ENCODE measurements at regions not wholly inside any gene's neighbourhood (a gene's known extent, or its start where the extent isn't known, plus 50 kb on each side); places are given as distances from the start of the nearest gene placed in this dataset.
"Not testable (repeated sequence)": the region's sequence is repeated elsewhere in the genome, so short reads cannot be mapped to it uniquely, and the experiment has no call there.

DNA sequence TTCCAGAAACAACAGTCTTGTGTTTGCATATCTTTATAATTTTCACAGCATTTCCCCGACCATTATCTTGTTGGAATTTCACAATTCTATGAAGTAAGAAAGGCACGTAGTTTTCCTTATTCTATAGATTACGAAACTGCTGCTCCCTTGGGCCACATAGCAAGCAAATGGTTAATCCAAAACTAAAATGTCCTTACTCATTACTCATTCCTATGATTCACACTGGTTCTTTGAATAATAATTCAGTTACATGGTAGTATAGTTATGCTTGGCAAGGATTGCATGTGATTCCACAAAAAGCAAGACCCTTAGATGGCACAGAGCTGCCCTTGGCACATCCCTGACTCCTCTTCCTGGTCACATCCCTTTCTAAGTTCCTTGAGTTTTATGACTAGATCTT lies 51.2 kb downstream of the OR13H1 start:
- DNase-seq (ENCODE audit: low spot score), result no peak

DNA sequence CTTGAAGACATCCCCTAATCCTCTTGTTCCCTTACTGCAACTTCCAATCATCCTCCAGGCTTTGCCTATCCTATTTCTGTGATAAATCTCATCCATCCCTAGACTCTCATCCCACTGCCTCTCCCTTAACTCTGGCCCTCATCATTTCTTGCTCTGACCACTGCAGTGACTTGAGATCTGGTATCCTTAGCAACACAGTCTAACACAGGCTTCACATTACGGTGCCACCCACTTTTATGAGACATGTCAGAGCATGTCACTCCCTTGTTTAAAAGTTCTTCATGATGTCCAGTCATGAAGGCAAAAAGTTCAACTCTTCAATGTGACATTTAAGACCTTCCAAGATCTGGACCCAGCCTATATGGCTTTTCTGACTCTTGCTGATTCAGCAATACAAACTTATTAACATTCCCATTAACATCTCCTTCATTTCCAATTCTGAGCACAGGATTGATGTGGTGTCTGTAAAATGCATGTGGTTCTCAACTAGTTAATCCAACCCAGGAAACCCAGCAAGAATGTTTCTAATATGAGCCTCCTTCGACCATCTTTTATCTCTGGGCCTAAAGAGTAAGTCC lies 64.0 kb downstream of the OR13H1 start:
- no peak for DNase-seq (ENCODE audit: low spot score)

GRCh38 chrX:131609480-131609879 lies 65.6 kb downstream of the OR13H1 start:
- DNase-seq (ENCODE audit: low spot score), result no peak

GRCh38 chrX:131613260-131613659 lies 69.4 kb downstream of the OR13H1 start:
- no peak for DNase-seq (ENCODE audit: low spot score)

- no peak for DNase-seq (ENCODE audit: low spot score)
These were observed 70.4 kb downstream of the OR13H1 start for GRCh38 chrX:131614241-131614640.

DNA sequence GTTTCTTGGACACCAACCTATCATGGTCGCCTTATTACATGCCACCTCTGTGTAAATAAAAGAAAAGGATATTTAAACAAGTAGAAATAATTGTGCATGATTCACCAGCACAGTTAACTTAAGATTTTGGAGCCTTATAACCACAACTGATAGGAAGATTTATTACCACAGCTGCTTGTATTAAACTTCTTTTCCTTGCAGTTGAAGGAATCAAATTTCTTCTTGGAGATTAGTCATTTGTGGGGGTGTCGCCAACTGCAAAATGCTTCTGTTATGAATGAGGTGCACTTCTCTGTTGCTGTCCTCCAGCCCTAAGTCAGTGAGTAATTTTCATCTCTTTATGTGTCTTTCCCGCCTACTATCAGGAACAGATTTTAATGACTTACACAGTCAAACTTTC lies 73.3 kb downstream of the OR13H1 start:
- DNase-seq (ENCODE audit: low spot score), result no peak

GRCh38 chrX:131621650-131622049 lies 77.8 kb downstream of the OR13H1 start:
- DNase-seq (ENCODE audit: low spot score), result no peak

DNA sequence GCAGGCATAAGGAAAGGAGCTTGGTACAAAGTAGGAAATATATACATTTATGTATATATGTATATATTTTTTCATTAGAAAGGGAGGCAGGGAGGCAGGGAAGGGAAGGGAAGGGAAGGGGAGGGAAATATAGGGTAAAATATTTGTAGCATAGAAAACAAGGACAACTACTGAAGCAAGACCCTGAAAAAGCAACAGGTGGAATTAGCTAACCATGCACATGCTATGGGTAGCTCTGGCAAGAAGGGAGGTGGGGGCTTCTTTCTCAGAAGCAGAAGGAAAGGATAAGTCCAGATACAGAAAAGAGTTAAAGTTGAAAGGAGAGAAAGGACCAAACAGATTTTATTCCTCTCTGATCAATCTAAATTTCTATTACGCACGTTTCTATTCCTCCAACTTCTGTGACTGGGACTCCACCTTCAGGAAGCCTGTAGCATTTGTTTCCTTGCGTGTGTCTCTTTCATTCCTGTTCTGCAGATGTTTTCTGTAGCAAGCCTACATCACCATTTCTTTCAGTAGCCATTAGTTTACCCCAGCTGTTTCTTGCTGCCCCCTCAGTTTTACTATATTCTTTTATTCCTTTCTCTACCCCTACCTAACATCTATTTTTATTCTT lies 82.9 kb downstream of the OR13H1 start:
- no peak for DNase-seq (ENCODE audit: low spot score)

DNA sequence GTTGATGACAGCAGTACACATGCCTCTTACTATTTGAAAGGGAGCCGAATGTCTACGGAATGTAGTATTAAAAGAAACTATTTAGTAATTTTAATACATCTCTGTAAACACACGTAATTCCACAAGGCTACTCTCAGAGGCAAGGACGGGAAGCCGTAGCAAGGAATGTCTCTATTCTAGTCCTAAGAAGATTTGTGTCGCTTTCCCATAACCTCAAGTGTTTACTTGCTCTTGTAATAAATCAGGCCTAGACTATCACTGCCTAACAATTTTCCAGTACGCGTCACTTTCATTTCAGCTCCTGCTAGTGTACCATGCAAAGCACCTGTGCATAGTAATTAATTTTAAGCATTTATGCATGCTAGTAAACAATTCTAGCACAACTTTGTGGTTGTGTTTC lies 86.7 kb downstream of the OR13H1 start:
- no peak for DNase-seq (ENCODE audit: low spot score)

DNA sequence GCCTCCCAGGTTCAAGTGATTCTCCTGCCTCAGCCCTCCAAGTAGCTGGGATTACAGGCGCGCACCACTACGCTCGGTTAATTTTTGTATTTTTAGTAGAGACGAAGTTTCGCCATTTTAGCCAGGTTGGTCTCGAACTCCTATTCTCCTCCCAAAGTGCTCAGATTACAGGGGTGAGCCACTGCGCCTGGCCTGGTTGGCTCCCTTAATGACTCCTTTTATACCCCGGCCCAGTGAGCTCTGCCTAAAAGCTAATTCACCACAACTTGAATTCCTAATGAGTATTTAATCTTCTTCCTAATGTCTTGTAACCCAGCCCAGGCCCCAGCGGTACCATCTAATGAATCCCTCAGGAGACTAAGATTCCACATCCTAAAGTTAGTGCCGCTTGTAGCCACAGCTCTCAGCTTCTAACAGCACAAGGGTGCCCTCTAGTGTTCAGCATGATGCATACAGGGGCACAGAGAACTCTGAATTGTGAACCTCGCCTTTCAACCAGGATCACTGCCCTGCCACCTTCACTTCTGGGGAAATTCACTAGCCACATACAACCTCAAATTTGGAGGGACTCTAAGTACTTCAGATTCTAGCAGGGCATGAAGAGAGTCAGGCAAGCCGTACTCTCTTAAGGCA lies 89.5 kb downstream of the OR13H1 start:
- DNase-seq (ENCODE audit: low spot score), result peak; percentile 26

DNA sequence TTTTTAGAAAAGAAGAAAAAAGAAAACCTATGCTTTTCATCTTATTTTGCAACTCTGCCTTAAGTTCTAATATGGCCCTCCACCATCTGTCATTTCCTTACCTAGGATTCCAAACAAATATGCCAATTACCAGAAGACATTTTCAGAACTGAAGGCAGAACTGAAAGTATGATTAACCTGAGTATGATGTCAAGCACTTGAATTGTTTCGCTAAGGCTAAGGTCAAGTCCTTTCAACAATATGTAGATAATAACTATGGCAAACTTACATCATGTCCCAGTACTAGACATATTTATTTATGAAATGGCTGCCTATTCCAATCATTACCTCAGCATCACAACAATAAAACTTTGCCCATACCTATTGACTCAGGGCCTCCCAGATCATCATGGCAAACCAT lies 91.0 kb downstream of the OR13H1 start:
- no peak for DNase-seq (ENCODE audit: low spot score)

DNA sequence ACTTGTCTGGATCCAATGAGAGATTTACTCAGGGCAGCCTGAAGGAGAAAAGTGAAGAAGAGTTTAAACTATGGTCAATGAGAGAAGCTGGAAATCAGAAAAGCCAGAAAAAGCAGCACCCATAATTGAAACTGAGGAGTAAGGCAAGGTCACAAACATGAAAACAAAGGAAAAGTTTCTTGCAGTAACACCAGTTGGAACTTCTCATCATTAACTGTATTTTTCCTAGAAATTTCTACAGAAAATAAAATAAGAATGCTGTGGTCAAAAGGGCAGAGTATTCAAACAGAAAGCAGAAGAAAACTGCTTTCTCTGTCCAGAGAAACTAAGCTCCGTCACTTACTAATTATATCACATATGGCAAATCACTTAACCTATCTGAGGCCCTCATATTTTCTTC lies 102.2 kb downstream of the OR13H1 start:
- no peak for DNase-seq (ENCODE audit: low spot score)

- DNase-seq (ENCODE audit: low spot score), result no peak
These were observed 105.9 kb downstream of the OR13H1 start for GRCh38 chrX:131649741-131650140.

DNA sequence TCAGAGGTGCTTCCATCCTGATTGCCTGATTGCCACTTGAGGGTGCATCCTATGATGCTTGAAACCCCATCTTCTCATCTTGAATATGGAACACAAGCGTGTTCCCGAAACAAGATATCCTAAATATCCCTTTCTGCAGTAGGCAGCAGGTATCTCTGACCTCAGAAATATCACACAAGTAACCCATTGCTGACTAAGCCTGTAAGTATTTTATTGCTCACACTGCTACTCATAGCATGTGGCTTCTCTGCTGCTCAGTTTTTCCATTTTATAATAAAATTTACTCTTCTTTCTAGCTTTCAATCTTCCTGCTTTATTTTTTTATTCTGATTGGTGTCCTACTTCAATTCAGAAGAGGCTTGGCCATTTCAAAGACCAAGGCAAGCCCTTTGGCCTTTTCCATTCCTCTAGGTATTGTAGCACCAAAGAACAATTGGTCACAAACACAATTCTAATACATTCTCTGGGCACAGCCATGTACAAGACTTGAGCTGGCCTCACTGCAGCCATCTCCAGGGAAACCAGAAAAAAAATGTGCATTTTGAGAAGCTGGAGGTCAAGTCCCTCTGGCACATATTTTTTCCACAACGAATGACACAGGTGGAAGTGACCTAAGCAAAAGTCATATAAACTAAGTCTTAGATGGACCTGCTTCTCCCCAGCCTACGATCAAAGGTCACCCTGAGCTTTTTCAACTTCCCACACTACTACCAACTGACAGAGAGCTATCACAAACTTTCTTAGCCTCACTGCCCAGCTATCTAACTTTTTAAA lies 107.0 kb downstream of the OR13H1 start:
- DNase-seq (ENCODE audit: low spot score), result no peak

DNA sequence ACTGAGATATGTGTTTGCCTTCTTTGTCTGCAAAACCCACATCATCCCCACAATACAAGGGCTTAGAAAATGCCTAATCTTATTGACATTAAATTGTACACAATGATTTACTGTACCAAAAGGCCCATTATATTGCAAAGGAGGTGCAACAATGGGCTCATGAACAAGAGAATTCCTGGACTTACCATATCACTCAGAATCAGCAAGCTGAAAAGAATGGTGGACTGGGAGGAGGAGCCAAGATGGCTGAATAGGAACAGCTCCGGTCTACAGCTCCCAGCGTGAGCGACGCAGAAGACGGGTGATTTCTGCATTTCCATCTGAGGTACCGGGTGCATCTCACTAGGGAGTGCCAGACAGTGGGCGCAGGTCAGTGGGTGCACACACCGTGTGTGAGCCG lies 119.9 kb downstream of the OR13H1 start:
- DNase-seq (ENCODE audit: low spot score), result not testable (repeated sequence)

GRCh38 chrX:131671735-131672134 lies 127.9 kb downstream of the OR13H1 start:
- DNase-seq (ENCODE audit: low spot score), result no peak

DNA sequence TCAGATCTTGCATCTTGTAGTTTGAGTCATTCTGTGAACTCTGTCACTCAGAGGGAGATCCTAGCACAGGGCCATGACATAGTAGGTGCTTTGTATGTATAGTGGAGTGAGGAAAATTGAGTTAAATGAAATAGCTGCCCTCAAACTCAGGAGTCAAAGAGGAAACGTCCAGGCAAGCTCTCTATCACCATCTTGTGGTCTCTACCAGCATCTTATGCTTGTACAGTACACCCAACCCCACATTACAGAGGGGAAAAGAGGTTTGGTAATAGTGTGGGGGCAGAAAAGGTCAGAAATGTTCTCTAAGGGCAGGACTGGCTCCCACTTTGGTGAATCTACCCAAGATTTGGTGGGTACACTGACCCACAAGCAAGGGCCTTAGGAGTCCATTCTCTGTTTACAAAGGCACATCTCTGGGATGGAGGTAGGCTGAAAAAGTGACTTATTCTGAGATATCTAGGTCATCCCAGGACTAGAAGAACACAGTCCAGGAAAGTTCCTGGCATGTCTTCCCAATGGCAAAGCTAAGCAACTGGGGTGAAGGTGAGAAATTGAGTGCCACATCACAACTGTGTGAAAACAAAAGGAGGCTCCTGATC lies 131.8 kb downstream of the OR13H1 start:
- peak; percentile 6 for DNase-seq (ENCODE audit: low spot score)

DNA sequence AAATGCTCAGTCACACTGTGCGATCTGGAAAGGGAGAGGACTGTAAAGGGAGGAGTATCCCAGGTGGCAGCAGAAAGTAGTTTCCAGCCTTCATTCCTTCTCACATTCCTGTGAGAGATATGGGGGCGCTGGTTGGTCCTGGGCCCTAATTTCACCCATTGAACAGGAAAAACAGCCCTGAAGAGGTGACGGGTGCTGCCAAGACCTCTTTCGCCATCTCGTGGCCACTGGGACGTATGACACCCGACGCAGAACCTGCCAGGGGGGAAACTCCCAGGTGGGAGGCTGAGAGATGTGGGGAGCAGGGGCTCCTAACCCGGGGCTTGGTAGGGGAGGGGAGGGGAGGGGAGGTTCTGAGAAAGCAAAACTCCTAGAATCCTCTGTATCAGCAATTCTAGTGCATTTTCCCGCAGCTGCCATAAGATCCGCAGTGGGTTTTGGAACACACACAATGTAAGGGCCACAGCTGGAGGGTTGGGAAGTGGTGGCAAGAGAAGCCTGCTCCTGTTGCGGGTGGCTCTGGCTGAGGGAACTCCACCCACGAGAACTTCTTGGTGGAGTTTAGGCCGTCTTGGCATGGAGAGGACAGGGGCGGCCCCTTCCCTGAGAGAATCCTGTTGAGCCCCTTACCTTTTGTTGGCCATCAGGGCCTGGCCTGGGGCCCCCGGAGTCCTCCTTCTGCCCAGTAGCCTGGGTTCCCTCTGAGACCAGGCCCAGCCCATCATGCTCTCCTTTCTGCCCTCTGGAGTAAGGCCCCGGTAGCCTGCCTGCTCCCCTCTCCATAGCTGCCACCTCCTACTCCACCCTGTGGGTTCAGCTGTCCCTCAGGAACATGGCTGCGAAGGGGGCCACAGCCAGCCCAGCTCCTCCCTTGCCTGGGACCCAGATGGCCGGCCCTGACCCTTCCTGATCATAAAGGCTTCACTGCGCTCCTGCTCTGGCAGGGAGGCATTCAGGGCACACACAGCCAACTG lies 134.1 kb downstream of the OR13H1 start:
- peak; percentile 3 for DNase-seq (ENCODE audit: low spot score)

- DNase-seq (ENCODE audit: low spot score), result not testable (repeated sequence)
These were observed 138.9 kb downstream of the OR13H1 start for GRCh38 chrX:131682735-131683134.

- DNase-seq (ENCODE audit: low spot score), result no peak
These were observed 149.5 kb downstream of the OR13H1 start for GRCh38 chrX:131693359-131693758.

DNA sequence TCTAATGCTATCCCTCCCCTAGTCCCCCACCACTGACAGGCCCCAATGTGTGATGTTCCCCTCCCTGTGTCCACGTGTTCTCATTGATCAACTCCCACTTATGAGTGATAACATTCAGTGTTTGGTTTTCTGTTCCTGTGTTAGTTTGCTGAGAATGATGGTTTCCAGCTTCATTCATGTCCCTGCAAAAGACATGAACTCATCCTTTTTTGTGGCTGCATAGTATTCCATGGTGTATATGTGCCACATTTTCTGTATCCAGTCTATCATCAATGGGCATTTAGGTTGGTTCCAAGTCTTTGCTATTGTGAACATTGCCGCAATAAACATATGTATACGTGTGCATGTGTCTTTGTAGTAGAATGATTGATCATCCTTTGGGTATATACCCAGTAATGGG lies 153.1 kb downstream of the OR13H1 start:
- DNase-seq (ENCODE audit: low spot score), result not testable (repeated sequence)

Measured in cerebellar cortex (tissue), 1 donor.